Stimulated activated CD8-positive, alpha-beta memory T cell treated with anti-CD3 and anti-CD28 coated beads, Interleukin-7, amount 100 ng/mL, for 24 hours (primary cell): ENCODE measurements at regions not wholly inside any gene's neighbourhood (a gene's known extent, or its start where the extent isn't known, plus 50 kb on each side); places are given as distances from the start of the nearest gene placed in this dataset.

Experiments used
- DNase-seq: peaks from one replicate; pipeline ENCODE4 v3.0.0-alpha.2; 2020; ENCODE audit warnings: low read depth

DNA sequence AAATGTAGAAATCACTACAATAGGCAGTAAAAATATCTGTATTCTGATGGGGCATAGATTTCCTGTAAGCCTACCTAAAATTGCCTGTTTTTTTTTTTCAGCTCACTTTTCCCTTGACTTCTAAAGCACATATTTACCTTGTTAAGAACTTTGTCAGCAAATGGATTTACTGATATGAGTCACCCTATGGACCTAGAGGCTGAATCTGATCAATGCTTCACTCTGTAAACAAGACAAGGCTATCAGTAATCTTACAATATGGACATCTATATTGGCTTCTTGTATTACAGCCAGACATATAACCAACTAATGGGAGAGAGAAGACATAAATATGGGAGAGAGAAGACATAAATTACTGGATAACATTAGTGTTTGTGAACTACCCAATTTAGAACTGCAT, 792.7 kb upstream of the CHD1 start:
- no peak for DNase-seq

DNA sequence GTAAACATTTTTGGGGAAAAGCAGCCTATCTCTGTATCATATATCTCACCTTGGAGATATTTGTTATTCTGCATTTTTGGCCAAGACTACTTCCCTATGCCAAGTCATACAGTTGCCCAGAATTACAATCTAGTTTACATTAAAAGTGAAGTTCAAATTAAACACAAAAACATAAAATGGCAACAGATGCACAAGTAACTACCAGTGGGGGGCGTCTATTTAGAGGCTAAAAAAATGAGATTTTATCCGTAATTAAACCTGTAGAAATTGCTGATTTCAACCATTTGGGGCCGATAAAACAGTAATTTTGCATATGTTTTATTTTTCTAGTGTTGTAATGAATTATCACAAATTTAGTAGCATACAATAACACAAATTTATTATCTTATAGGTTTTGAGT, 787.1 kb upstream of the CHD1 start:
- no peak for DNase-seq

DNA sequence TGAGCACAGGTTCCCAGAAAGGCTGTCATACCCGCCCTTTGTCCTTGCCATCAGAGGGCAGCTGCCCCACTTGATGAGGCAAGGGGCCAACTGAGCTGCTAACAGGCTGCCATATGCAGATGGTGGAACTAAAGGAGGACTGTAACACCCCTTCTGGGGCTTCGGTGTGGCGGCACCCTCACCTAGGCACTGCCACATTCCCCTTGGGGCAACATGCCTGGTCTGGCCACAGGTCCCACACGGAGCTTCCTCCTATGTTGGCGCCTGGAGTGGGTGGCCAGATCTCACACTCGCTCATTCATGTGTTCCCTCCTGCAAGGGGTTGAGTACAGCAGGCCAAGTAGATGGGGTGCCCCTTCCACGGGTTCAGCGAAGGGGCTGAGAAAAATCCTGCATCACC, 777.4 kb upstream of the CHD1 start:
- no peak for DNase-seq

DNA sequence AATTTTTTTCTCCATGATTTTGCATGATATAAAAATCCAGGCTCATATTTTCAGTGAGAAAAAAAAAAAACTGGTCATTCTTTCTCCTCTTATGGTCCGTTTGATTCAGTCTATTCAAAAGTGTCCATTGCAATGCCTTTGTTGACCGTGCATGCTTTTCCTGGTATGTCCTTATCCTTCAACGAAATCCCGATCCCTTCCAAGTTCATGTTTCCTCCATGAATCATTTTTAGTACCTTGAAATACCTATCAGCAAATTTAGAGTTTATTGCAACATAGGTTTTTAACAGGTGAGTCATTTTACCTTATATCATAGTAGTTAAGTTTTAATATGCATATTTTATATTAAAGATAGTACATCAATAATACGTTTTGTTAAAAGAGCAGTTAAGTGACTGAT, 773.8 kb upstream of the CHD1 start:
- DNase-seq: no peak

DNA sequence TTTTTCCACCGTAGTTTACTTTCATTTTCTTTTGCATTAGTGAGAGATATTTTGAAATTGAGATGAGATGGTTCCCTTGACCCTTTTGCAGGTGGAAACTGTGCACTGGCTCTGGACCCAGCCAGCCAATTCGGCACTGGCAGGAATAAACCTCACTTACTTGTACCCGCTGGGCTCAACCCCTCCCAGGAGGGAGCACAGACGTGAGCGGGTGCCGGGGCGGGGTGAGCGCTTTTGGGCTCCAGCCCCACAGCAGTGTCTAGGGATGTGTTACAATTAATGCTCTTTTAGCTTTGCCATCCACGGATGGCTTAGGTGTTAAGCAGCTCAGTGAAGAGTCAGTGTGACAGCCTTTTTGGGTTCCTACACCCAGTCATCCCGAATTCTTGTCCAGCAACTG, 766.1 kb upstream of the CHD1 start:
- DNase-seq: no peak

DNA sequence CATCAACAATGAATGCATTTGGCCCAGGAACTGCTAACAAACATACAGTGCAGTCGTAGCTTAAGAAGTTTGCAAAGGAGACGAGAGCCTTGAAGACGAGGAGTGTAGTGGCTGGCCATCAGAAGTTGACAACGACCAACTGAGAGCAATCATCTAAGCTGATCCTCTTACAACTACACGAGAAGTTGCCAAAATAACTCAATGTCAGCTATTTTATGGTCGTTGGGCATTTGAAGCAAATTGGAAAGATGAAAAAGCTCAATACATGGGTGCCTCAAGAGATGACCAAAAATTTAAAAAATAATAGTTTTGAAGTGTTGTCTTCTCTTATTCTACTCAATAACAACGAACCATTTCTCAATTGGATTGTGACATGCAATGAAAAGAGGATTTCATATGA, 757.7 kb upstream of the CHD1 start:
- DNase-seq: no peak

DNA sequence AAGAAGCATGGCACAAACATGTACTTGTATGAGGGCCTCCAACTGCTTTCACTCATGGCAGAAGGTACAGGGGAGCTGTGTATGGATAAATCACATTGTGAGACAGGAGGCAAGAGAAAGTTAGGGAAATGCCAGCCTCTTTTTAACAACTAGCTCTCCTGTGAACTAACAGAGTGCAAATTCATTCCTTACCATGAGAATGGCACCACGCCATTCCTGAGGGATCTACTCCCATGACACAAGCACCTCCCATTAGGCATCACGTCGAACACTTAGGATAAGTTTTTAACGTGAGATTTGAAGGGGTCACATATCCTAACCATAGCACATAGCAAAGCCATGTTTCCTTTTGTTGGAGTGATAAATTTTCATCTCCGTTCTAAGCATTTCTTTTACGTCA, 747.2 kb upstream of the CHD1 start:
- no peak for DNase-seq

DNA sequence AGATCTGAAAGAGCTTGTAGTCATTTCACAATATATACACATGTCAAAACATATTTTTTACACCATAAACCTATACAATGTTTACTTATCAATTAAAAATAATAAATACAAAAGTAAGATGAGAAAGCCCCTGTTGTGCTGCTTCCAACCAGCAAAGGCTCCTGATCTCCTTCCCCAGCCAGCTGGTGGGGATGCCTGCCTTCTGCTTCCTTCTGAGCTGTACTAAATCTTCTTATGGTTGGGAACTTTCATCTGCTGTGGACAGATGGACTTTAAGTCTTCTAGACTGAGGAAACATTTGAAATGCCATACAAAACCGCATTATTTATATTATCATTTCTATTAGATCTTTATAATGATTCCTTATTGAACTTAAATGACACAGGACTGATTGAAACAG, 745.3 kb upstream of the CHD1 start:
- no peak for DNase-seq

DNA sequence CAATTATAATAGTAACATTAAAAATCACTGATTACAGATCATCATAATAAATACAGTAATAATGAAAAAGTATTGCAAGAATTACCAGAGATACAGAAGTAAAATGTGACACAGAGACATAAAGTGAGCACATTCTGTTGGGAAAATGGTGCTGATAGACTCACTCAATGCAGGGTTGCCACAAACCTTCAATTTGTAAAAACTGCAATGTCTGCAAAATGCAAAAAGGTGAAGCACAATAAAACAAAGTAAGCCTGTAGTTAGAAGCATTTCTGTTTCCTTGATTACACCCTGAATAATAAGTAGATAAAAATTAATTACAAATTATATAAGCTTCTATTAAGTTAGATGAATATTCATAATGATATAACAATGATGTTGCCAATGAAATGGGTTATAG, 736.2 kb upstream of the CHD1 start:
- DNase-seq: no peak

DNA sequence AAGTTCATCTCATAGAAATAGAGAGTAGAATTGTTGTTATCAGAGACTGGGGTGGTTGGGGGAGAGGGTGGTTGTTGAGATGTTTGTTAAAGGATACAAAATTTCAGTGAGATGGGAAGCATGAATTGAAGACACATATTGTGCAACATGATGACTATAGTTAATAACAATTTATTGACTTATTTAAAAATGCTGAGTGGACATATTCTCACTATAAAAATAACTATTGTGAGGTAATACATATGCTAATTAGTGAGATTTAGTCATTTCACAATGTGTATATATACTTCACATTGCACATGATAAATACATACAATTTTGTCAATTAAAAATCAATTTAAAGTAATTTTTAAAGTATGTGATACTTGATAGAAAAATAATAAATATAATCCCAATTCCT, 722.5 kb upstream of the CHD1 start:
- DNase-seq: no peak

DNA sequence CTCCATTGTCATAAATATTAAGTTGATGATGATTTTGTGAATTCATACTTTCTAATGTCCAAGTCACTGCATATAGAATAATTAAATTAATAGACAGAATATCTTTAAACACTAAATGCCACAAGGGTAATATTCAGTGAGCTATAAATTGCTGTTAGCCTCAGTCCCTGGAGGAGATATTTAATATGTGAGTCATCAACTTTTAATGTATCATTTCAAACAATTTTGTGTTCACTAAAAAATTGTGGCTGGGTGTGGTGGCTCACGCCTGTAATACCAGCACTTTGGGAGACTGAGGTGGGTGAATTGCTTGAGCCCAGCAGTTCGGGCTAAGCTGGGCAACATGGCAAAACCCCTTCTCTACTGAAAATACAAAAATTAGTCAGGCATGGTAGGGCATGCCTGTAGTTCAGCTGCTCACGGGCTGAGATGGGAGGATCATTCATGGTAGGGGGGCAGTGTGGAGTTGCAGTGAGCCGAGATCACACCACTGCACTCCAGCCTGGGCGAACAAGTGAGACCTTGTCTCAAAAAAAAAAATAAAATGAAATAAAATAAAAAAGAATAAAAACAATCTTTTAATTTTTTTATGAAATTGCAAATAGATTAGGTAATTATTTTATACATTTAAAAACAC, 717.3 kb upstream of the CHD1 start:
- no peak for DNase-seq

DNA sequence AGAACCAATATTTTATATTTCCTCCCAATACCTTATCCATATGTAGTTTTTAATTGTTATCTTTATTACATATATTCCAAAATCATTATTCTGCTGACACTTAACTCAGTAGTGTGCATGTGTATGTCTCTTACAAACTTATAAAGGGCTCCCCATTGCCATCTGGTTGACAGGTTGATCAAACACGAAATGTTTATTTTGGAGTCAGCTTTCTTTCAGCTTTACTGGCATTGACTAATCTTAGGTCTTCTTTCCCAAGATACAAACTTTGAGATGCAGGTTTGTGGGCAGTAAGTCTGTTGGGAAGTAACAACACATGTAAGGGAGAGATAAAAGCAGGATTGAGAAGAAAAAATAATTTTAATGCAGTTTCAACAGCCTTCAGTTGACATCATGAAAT, 716.0 kb upstream of the CHD1 start:
- no peak for DNase-seq

DNA sequence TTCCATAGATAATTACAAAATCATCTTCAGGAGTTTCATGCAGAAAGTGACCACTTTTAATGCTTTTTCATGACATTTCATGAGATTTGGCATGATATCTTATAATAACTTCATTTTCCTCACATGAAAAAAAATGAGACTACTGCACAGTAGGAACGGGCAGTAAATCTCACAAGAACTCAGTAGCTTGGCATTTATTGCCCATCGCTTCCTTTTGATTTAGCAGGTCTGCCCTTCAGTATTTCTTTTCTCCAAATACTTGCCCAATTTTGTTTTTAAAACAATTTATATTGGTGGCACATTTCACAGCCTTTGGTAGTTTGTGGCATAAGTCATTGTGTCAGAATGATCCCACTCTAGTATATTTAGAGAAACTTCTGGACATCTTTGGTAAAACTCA, 711.8 kb upstream of the CHD1 start:
- DNase-seq: no peak

DNA sequence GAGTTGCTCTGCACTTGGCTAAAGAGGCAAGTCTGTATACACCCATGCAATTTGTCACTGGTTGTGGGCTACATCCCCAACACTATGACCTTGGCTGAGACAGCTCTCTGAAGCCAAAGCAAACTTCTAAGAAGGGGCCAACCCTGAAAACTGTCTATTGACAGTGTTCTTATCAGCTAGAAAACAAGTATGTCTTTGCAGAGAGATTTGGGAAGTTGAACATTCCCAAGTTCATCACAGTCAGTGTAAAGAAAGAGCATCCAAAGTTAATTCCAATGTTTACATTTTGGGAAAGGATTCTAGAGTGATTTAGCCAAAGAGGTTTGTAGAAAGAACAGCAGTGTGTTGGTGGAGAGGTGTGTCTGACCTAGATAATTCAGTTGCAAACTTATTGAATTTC, 711.1 kb upstream of the CHD1 start:
- no peak for DNase-seq

DNA sequence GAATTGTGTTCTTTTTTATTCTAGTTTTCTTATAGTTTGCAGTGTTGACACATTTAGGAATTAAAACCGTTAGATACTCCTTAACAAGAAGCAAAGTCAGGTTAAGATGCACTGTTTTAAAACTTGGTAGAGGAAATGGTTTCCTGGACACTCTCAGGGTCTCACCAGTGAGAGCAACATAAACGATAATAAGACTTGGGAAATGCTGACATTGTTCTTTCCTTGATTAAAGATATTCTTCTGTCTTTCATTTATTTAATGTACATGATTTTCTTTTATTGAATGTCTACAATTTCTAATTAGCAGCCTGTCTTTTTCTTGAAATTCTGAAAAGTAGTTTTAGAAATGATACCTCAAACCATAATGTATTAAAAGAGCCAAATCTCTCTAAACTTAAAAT, 707.9 kb upstream of the CHD1 start:
- DNase-seq: no peak

DNA sequence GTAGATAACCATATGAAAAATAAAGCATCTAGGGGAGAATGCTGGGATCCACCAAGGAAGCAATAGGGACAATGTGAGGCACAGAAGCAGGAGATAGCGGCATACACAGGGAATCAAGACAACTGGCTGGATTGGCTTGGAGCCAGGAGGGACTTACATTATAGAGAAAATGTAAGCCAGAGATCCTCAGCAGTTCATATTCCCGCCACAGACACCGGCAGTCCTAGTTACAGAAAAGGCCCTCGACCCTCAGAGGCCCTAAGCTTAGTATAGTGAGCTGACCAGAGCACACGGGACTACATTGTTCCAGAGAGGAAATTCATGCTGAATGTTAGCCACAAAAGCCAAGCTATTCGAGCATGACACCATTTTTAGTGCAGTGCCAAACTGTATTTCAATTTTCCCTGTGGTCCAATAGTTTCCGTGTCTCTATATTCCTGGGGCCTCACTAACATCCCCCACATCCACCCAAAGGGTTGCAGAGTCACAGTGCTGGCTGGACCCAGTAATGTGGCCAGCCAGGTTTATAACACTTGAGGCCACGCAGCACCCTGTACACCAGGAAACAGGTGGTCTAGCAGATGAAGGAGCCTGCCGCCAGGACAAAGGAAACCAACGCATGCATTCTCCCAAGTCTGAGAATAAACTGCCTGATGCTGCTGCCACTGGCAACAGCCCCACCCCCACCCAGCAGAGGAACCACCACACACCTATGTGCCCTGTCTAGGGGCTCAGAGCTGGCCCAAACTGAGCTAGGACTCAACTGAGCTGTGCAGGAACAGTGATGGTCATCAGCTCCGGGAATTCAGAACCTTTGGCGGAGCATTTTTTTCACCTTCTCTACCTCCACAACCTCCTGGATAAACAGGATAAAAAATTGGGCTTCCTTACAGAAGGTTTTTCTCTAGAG, 693.2 kb upstream of the CHD1 start:
- no peak for DNase-seq

DNA sequence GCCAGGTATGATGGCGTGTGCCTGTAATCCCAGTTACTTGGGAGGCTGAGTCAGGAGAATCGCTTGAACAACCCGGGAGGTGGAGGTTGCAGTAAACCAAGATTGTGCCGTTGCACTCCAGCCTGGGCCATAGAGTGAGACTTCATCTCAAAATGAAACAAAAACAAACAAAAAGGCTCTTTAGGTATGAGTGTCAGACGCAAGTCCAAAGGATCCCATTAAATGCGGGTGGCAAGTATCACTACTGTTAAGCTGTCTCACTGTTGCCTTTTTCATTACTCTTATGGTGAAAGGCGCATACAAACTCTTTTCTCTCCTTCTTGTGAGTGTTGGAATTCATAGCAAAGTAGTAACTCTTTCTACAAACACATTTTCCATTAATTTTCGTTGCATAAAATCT, 688.5 kb upstream of the CHD1 start:
- DNase-seq: no peak

DNA sequence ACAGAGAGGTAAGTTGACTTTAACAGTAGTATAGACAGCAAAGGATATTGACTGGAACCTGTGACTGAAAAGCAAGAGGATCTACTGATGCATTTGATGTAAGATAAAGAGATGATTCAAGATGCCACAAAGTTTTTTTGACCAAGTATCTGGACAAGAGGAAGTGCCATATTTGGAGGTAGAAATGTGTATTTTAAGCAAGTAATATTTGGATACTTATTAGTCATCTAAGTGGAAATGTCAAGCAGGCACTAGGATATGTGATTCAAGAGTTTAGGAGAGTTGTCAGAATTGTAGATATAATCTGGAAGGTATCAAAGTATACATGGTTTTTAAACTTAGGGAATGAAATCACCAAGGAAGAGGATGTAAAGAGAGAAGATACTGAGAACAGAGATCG, 686.1 kb upstream of the CHD1 start:
- no peak for DNase-seq

DNA sequence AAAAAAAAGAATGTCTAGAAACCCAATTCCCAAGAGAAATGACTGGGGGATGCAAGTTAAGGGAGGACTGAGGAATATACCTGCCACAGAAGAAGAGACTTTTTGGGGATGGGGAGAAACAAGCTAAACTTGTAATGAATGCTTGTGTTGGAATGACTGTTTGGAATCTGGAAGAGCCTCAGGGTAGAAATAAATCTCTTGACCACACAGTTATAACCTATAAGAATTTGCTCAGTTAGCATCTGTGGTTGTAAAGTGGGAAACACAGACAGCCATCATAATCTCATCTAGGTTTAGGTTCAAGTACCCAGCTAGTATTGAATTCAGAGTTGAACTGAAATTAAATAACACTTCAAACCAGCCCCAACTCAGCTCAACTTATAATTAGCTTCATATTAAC, 678.3 kb upstream of the CHD1 start:
- DNase-seq: no peak

DNA sequence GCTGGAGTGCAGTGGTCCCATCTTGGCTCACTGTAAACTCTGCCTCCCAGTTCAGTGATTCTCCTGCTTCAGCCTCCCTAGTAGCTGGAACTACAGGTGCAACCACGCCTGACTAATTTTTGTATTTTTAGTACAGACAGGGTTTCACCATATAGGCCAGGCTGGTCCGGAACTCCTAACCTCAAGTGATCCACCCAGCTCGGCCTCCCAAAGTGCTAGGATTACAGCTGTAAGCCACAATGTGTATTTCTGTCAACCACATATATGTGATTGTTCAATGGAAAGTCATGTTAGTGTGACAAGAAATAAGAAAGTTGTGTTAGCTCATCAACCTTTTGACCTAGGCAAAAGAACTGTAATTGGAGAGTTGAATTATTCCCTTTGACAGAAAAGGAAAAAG, 677.1 kb upstream of the CHD1 start:
- no peak for DNase-seq

DNA sequence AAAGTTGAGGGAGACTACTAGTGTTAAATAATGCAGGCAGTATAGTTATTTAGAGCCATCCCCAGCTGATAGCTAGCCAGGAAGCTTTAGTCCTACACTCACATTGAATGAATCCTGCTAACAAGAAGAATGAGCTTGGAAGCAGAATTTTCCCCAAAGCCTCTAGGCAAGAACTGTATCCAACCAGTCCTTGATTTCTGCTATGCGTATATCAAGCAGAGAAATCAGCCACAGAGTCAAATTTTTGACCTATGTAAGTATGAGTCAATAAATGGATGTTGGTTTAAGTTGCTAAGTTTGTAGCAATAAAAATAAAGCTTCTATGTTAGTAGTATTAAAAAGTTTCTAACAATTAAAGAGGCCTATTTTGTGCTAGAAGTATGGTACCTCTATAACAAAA, 672.1 kb upstream of the CHD1 start:
- DNase-seq: no peak

DNA sequence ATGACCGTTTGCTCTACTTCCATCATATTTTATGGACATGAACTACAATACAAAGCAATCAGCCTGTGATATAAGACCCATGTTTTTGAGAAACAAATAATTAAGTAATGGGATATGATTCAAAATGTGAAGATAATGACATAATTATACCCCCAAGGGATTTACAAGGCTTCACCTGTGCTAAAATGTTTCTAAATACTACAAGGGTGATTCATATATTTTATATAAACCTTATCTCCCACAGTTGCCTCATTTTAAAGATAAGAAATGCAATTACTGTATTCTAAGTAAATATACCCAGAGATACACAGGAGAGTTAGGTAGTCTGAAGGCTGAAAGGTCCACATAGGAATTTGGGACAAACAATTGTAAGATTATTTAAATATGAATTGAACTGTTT, 662.0 kb upstream of the CHD1 start:
- no peak for DNase-seq

DNA sequence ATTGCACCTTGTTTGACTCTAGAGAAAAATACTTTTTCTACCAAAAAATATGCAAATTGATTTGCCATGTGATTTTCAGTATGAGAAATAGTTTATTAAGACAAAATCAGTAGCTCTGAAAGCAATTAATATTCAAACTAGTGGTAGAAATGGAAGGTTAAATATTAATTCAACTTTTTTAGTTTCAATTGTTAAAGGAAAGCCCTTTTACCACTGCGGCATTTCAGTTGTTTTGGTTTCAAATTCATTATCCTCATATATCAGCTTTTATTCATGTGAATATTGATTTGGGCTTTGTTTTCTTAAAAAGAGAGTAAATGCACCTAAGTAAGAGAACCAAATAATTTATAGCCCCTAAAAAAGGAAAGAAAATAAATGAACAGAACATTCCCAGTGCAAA, 660.6 kb upstream of the CHD1 start:
- no peak for DNase-seq

DNA sequence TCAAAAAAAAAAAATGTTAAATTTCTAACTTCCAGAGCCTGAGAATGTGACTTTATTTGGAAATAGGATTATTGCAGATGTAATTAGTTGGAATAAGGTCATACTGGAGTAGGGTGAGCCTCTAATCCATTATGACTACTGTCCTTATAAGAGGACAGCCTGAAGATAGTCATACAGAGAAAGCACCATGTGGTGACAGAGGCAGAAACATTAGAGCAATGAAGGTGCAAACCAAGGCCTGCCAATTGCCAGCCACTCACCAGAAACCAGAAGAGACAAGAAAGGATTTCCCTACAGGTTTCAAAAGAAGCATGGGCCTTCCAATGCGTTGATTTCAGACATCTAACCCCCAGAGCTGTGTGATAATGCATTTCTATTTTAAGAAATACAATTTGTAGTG, 659.2 kb upstream of the CHD1 start:
- DNase-seq: no peak
